ENCODE measurements at regions not wholly inside any gene's neighbourhood (a gene's known extent, or its start where the extent isn't known, plus 50 kb on each side); places are given as distances from the start of the nearest gene placed in this dataset.
"Not testable (repeated sequence)": the region's sequence is repeated elsewhere in the genome, so short reads cannot be mapped to it uniquely, and the experiment has no call there.

GRCh38 chrX:92298067-92298466 lies 518.9 kb downstream of the PCDH11X start:
- TF ChIP-seq, protein P1, sequence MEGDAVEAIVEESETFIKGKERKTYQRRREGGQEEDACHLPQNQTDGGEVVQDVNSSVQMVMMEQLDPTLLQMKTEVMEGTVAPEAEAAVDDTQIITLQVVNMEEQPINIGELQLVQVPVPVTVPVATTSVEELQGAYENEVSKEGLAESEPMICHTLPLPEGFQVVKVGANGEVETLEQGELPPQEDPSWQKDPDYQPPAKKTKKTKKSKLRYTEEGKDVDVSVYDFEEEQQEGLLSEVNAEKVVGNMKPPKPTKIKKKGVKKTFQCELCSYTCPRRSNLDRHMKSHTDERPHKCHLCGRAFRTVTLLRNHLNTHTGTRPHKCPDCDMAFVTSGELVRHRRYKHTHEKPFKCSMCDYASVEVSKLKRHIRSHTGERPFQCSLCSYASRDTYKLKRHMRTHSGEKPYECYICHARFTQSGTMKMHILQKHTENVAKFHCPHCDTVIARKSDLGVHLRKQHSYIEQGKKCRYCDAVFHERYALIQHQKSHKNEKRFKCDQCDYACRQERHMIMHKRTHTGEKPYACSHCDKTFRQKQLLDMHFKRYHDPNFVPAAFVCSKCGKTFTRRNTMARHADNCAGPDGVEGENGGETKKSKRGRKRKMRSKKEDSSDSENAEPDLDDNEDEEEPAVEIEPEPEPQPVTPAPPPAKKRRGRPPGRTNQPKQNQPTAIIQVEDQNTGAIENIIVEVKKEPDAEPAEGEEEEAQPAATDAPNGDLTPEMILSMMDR (IDR thresholded peaks at IDR 0.05), result not testable (repeated sequence)
- not testable (repeated sequence) for TF ChIP-seq POLR2A, POLR2AphosphoS5 (IDR thresholded peaks at IDR 0.05)
